Ramos (cell line): ENCODE measurements at regions not wholly inside any gene's neighbourhood (a gene's known extent, or its start where the extent isn't known, plus 50 kb on each side); places are given as distances from the start of the nearest gene placed in this dataset.

Source experiments
- in situ Hi-C: fragments of 300-500 bp; cut with MboI; formaldehyde crosslinking; loops from one replicate; pipeline ENCODE4 v1.14.3; 2022; ENCODE audit warnings: low sequenced_read_pairs; ENCODE audit not compliant: unreplicated experiment

DNA sequence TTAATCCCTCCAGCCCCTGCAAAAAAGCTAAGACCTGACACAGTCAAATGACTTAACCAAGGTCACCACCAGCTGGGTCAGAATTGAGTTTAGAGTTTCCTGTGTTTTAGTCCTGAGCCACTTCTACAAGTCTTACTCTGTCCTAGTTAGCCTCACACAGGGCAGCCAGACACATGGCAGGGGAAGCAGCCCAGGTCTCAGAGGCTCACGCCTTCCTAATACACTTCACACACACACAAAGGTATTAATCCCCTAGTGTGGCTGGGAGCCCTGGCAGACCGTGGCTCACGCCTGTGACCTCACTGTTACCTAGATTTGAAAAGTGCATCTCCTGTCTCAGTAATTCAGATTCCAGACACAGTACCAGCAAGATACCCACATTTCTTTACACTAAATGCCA, 77.4 kb upstream of the WWC1 start:
- in situ Hi-C loops, result no loop called here

DNA sequence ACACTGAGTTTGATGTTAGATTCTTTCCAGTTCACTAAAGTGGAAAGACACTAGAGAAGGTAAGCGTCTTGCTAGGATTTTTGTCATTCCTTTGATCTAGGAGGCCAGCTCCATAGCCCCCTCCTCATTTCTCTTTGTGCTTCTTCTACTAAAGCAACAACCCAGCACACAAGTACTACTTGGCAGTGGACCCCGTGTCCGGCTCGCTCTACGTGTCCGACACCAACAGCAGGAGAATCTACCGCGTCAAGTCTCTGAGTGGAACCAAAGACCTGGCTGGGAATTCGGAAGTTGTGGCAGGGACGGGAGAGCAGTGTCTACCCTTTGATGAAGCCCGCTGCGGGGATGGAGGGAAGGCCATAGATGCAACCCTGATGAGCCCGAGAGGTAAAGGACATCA, 76.6 kb upstream of the WWC1 start:
- in situ Hi-C loops, result no loop called here

DNA sequence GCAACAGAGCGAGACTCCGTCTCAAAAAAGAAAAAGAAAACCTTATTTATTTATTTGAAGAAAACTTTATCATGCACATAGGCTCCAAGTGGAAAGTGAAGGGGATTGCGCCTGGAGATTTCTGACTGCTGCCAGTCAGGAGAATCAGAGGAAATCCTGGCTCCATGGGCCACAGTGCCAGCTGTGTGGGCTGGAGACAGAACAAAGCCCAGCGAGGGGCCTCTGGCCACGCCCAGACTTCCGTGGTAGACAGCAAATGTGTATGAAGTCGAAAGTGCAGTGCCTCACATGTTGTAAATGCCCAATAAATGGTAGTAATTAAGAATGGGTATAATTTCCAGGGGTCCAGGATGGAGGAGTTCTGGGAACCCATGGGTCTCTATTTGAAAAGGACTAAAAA, 75.8 kb upstream of the WWC1 start:
- in situ Hi-C loops, result no loop called here

DNA sequence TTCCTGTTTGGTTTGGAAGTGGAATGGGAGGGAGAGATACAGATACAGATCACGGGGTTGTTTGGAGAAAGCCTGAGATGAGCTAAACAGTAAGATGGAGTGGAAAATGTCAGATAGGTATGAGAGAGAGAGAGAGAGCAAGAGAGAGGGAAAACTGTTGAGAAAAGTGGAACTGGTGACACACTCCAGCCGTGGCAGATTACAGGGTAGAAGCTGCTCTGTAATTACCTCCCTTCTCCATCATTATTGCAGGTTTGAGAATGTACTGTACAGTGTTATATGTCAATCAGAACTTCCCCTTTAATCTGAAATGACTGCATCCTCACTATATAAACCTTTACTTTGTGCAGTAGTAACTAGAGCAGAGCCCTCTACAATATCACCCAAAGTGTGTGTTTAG, 74.5 kb upstream of the WWC1 start:
- in situ Hi-C loops, result no loop called here

DNA sequence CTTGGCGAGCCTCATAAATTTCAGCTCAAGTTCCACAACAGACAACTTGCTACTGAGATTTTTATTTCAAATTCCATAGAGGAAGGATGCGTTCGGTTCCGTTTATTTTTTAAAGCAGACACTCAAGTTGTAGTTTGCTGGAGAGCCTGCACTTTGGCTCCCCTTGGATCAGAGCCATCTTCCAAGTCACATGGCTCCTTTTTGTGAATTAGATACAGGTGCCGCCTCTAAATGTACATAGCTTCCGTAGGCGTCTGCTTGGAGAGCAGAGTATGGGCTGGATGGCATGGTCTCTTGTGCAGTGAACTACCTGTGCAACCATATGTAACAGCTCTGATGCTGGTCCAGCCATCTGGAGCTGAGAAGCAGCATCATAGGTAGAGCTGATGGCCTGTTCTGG, 73.9 kb upstream of the WWC1 start:
- in situ Hi-C loops, result no loop called here

DNA sequence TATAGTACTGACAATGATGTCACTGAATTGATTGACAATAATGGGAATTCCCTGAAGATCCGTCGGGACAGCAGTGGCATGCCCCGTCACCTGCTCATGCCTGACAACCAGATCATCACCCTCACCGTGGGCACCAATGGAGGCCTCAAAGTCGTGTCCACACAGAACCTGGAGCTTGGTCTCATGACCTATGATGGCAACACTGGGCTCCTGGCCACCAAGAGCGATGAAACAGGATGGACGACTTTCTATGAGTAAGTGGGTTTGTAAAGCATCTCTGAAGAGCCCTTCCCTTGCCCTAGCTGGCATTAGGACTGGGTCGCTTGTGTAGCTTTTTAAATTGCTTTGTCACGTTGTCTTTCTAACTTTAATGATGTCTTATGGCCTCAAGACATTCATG, 72.7 kb upstream of the WWC1 start:
- in situ Hi-C loops, result no loop called here

DNA sequence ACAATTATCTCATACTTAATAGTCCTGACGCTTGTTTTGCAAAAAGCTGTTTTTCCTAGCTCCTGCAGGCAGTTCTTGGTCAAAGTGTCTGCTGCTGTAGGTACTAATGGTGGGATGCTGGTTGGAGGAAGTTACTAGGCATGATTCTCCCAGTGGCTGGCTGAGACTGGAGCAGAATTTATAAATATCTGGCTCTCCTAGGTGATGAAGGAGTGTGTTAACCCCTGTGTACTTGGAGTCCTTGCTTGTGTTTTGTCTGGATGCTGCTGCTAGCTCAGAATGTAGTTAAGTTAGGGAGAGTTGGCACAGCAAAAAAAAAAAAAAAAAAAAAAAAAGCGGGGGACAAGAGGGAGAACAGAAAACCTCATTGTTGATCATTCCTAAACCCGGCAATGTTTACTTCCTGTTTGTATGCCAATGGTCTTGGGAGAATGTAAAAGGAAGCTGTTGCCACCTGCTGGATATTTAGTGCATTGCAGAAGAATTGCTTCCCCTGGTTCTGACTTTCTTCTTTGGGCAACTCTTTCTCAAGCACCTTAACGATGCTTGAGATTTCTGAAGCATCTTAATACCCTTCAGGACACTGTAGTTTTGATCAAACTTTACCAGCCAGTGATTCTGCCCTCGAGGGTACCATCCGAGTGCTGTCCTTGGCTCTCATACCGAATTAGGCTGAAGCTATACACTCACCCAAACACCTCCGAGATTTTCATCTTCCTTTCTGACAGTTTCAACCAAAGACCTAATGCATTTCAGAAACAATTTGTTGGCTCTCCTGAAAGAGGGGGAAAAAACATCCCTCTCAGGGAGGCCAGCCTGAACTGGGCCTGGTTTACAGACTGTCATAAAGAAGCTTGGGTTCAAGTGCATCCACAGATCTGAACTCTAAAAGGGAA, 71.7 kb upstream of the WWC1 start:
- in situ Hi-C loops, result loop anchor here (10.0 kb wide), 1 partner anchor 495 kb away; no protein-coding TSS in a partner anchor

DNA sequence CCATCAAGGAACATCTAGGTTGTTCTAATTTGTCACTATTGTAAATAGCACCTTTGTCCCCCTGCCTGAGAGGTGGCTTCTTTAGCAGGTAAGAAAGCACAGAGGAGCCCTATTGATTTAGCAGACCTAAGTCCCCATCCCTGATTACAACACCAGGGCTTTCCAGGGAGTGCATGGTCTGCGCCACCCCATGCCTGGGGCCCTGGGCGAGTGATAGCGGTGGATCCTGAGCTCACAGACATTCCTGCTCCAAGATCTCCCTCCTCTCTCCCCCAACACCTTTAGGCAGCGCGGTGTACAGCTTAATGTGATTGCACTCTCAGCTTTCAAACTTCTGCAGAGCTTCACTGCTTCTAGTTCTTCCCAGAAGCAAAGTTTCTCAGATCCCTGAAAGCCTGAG, 67.4 kb upstream of the WWC1 start:
- in situ Hi-C loops, result loop anchor here (10.0 kb wide), 1 partner anchor 499 kb away; no protein-coding TSS in a partner anchor

DNA sequence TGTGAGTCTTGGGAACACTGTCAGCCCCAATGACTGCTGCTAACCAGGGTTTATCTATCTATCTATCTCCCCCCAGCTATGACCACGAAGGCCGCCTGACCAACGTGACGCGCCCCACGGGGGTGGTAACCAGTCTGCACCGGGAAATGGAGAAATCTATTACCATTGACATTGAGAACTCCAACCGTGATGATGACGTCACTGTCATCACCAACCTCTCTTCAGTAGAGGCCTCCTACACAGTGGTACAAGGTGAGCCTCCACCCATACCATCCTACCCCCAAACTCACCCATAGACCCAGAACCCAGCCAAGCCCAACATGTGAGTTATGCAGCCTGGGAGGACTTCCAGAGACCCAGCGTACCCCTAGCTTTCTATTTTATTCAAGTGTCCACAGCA, 65.4 kb upstream of the WWC1 start:
- in situ Hi-C loops, result loop anchor here (10.0 kb wide), 1 partner anchor 501 kb away; no protein-coding TSS in a partner anchor

DNA sequence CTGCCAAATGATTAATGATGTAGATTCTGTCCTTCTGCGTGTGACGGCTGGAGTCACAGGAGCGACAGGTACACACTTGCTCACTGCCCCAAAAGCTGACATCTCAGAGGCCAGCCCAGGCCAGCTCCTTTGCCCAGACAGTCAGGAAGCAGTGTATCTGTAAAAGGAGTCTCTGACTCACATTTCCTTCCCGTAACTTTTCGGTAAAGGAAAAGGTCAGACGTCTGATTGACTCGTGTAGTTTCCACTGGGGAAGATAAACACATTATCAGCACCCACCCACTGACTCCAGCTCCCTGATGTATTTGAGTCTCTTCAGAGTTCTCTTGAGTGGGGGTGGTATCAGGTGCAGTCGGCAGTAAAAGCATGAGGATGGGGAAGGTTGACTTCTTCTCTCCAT, 64.4 kb upstream of the WWC1 start:
- in situ Hi-C loops, result loop anchor here (10.0 kb wide), 1 partner anchor 502 kb away; no protein-coding TSS in a partner anchor

DNA sequence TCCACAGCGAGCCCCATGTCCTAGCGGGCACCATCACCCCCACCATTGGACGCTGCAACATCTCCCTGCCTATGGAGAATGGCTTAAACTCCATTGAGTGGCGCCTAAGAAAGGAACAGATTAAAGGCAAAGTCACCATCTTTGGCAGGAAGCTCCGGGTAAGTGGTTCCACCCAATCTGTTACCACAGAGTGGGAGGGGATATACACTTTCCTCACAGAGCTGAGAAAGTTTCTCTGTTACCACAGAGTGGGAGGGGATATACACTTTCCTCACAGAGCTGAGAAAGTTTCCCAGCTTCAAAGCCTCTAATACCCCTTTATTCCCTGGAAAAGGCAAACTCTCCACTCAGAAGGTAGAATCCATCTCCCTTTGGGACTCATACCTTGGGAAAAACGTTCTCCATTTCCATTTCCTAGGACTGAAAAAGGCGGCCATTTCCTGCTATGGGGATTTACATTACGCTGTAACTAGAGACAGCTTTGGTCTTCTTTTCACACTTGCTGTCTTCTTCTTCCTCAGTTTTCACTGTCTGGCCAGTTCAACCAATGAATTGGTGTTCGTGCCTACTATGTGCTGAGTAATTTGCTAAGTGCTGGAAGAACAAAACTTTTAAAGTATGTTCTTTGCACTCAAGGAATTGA, 63.4 kb upstream of the WWC1 start:
- in situ Hi-C loops, result loop anchor here (10.0 kb wide), 1 partner anchor 503 kb away; no protein-coding TSS in a partner anchor

DNA sequence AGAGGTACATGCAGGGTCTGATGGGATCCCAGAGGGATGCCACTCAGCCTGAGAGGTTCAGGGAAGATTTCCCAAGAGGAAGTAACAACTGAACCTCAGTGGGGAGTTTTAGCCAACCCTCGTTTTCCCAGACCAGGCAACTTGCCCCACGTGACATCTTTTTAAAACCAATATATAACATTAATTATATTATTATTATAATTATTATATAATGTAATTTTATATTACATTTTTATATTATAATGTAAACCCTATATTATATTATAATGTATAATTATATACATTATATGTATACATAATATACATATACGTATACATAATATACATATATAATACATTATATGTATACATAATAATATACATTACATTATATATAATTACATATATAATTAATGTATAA, 62.8 kb upstream of the WWC1 start:
- in situ Hi-C loops, result loop anchor here (10.0 kb wide), 1 partner anchor 504 kb away; no protein-coding TSS in a partner anchor

DNA sequence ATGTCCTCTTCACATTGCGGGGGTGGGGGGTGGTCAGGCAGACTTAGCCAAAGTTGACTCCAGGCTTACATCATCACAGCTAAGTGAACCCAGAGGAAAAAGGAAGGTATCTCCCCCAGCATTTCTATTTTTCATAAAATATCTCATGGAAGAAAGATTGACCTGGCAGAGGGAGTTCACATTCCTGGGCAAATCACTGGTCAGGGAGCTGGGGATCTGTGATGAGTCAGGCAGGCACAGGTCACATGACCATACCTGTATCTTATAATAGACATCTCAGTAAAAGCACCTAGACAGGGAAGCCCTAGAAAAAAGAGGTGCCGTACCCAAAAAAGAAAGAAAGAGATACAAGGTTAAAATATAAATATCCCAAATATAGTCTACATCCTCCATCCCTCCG, 57.3 kb upstream of the WWC1 start:
- in situ Hi-C loops, result no loop called here

DNA sequence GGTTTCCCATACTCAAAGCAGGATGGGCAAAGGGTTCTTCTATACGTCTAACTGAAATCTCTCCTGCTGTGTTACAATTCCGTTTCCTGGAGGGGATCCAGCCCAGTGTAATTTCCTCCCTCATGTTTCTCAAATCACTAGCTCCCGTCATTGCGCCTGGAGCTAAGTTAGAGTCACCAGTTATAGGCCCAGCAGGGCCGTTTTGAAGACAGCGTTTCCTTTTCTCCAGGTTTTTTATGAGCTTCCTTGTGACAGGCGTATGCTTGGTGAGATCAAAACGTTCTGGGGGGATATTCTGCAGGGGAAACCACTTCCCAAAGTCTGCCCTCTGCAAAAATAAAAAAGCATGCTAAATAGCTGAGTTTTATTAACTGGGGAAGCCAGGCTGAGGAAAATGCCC, 53.0 kb upstream of the WWC1 start:
- in situ Hi-C loops, result no loop called here

DNA sequence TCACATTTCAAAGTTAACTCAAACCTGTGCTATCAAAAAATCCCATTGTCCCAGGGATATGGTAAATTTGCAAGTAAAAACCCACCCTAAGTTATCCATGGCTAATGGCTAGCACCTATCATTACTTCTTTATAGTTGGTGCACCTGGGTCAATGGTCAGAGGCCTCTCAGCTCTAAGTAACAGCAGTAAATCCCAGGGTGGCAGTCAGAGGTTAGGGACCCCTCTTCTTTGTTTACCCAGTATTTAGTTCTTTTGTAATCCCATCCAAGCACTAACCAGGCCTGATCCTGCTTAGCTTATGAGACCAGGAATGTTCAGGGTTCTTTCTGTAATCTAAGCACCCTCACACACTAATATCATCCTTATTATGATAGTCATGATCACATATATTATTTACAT, 52.1 kb upstream of the WWC1 start:
- in situ Hi-C loops, result no loop called here
